ENCODE measurements at regions not wholly inside any gene's neighbourhood (a gene's known extent, or its start where the extent isn't known, plus 50 kb on each side); places are given as distances from the start of the nearest gene placed in this dataset.

DNA sequence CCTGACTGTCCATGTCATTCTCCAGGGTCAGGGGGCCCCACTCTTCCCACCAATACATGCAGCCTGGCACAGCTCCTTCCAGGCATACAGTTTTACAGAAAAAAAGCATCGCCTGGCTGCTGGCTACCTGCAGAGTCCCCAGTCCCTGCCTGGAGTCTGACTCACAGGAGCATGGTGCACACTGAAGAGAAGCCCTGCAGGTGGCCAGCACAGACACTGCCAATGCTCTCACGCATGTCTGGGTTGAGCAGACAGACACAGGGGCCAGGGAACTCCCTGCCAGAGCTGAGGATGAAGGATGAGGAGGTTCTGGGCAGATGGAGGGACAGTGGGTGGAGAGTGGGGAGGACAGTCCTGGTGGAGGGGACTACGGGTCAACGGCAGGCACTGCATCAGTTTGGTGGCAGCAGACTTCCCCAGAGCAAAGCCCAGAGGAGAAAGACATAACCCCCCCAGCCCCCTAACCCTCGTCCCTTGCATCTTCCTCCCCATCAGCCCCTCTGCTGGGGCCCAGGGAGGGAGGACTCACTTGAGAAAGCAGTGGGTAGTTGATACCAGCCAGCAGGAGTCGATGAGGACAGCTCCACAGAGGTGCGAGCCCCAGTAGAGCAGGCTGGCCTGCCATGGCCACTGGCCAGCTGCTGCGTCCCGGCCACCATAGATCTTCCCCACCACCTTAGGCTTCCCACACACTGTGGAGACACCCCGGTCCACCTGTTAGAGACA lies 72.9 kb upstream of the SPTLC1 start:
- DNase-seq (ENCODE audit: low spot score) = peak; percentile 46
- intact Hi-C loops (cut with DNase I) = no loop called here

DNA sequence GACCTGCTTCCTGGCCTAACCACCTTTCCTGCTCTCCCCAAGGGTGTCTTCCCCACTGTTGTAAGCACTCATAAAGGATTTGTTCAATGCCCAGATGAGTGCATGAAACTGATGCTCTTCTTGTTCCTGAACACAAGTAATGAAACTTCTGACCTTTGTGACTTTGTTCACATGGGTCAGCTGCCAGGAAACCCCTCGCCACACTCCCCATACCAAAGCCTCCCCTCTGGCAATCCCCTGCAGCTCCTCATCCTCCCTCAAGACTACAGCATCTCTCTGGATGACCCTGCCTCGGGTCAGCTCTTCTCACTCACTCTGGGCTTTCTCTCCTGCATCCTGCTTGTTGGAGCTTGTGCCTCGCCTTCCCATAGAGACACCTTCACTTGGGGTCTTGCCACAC lies 72.2 kb upstream of the SPTLC1 start:
- intact Hi-C loops (cut with DNase I) = no loop called here
- DNase-seq (ENCODE audit: low spot score) = no peak

- no peak for DNase-seq (ENCODE audit: low spot score)
- intact Hi-C loops (cut with DNase I) = no loop called here
Measured at GRCh38 chr9:92186631-92187030, 71.4 kb upstream of the SPTLC1 start.

- intact Hi-C loops (cut with DNase I) = no loop called here
Measured at GRCh38 chr9:92185681-92186080, 70.5 kb upstream of the SPTLC1 start.

DNA sequence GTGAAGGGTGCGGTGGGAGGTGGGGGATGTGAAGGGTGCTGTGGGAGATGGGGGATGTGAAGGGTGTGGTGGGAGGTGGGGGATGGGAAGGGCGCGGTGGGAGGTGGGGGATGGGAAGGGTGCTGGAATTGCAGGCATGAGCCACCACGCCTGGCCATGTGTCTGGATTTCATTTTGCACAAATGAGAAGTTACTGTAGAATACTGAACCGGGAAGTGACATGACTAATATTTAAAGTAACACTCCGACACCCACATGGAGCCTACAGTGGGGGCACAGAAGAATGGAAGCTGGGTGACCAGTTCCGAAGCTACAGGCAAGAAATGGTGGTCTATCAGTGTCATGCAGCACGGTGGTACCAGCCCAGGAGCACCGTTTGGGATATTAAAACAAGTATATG lies 69.9 kb upstream of the SPTLC1 start:
- intact Hi-C loops (cut with DNase I) = no loop called here
- DNase-seq (ENCODE audit: low spot score) = no peak

More at GRCh38 chr9:92185681-92186080, 70.5 kb upstream of the SPTLC1 start:
- no peak for DNase-seq (ENCODE audit: low spot score)

DNA sequence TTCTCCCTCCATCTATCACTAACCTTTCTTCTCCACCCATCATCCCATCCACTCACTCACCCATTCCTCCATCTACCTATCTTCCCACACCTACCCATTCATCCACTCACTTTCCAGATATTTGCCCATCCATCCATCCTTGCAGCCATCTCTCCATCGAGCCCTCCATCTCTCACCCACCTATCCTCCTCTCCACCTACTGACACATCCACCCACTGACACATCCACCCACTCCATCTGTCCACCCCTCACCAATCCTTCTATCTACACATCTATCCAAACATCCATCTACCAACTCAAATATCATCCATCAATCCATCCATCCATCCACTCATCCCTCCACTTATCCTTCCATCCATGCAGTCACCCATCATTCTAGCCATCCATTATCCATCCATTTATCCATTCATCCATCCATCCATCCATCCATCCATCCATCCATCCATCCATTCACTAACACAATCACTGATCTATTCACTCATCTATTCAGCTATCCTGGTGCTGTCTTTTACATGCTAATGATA lies 68.9 kb upstream of the SPTLC1 start:
- intact Hi-C loops (cut with DNase I) = no loop called here
- no peak for DNase-seq (ENCODE audit: low spot score)

DNA sequence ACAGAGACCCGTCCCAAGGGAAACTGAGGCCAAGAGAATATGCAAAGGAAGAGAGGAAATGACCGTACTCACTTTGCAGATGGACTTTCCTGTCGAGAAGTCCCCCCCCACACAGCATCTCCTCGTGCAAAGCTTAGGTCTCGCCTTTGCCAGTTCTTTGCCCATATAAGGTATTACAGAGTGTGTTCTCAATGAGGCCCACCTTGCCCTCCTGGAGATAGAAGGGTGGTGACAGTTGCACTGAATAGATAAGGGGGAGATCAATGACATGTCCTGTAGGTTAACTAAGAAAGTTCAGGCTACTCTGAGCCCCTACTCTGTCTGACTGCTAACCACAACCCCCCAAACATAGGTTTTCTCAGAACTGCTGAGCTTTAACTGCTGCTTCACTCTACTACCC lies 68.2 kb upstream of the SPTLC1 start:
- DNase-seq (ENCODE audit: low spot score) = no peak
- intact Hi-C loops (cut with DNase I) = no loop called here

- DNase-seq (ENCODE audit: low spot score) = no peak
- intact Hi-C loops (cut with DNase I) = loop anchor here in 1 of 2 donors (1.0 kb wide), 1 partner anchor 44 kb away; no protein-coding TSS in a partner anchor
Measured at GRCh38 chr9:92181296-92181695, 66.1 kb upstream of the SPTLC1 start.

- intact Hi-C loops (cut with DNase I) = loop anchor here in 1 of 2 donors (1.0 kb wide), 1 partner anchor 43 kb away; no protein-coding TSS in a partner anchor
- no peak for DNase-seq (ENCODE audit: low spot score)
Measured at GRCh38 chr9:92180669-92181181, 65.5 kb upstream of the SPTLC1 start.

GRCh38 chr9:92180002-92180400 lies 64.8 kb upstream of the SPTLC1 start:
- intact Hi-C loops (cut with DNase I) = no loop called here
- DNase-seq (ENCODE audit: low spot score) = no peak

DNA sequence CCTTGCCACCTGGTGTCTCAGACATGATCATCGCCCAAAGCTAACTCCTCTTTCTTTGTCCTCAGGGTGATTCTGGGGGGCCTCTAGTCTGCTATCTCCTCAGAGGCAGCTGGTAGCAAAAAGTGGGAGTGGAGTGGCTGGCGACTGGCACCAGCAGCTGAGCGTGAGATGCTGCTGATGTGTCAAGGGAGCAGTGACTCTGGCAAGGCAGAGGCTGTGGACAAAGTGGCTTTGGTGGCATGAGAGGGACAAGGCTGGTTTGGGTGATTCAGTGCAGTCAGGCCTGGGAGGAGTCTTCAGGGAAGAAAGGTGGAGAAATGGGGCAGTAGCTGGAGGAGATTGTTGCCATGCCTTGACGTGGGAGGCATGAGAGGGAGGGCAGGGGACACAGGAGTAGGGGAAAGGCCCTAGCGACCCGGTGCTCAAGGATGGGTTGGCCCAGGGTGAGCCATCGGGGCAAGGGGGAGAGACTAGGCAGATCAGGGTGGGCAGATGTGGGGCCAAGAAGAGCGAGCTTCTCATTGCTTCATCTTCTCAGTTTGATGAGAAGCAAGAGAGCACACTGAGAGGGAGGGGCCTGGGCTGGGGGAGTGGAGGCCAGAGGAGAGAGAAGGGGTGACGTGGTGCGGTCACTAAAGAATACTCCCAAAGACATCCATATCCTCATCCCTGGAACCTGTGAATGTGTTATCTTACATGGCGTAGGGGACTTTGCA lies 64.2 kb upstream of the SPTLC1 start:
- no peak for DNase-seq (ENCODE audit: low spot score)

DNA sequence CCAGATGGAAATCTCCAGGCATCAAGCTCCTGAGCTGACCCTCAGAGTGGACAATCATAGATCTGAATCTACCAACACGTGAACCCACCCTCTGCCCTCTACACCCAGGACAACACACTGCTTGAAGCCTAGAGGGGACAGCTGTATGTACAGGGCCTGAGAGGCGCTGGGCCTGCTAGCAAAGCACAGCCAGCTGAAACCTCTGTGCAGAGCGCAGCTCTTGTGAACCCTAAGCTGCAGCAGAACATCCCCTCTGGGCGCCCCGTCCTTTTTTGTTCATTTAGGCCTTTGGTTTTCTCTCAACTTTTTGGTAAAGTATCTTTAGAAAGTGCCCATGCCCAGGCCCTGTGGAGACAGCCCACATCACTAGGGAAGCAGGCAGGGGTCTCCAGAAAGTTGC lies 62.4 kb upstream of the SPTLC1 start:
- DNase-seq (ENCODE audit: low spot score) = no peak
- intact Hi-C loops (cut with DNase I) = no loop called here

More for the DNA sequence above, 64.2 kb upstream of the SPTLC1 start:
- intact Hi-C loops (cut with DNase I) = no loop called here

DNA sequence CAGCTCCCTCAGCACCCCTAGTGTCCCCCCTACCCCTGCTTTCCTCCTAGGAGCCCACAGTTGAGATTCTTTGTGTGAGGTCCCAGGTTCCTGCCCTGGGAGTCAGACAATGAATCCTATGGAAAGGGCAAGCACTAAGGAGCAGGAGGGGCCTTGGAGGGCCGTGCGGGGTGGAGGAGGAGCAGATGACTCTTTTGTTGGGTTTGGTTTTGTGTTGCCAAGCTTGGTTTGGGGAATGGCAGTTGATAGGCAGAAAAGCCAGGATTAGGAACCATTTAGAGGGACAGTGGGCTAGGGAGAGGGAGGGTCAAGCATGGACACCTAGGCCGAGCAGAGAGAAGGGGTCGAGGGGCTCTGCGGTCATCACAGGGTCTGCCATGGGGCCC lies 61.6 kb upstream of the SPTLC1 start:
- no peak for DNase-seq (ENCODE audit: low spot score)
- intact Hi-C loops (cut with DNase I) = no loop called here

GRCh38 chr9:92176068-92176799 lies 61.0 kb upstream of the SPTLC1 start:
- intact Hi-C loops (cut with DNase I) = no loop called here

DNA sequence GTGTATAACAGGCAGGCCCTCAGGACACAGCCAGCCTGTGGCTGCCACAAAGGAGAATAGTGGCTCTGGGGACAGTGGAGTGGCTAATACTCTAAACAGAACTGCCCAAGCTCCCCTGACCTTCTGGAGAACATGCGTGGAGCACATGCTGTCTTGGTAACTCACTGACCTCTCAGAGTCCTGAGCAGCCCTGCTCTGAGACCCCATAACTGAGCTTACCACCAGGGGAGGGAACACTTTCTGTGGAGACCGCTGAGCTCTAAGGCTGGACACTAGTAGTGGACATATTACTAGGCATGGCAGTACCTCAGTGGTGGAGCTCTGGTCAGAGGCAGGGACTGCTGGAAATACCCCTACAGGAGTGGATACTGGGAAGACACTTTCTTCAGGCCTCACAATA lies 60.2 kb upstream of the SPTLC1 start:
- DNase-seq (ENCODE audit: low spot score) = no peak
- intact Hi-C loops (cut with DNase I) = no loop called here

More at GRCh38 chr9:92176068-92176799, 61.0 kb upstream of the SPTLC1 start:
- no peak for DNase-seq (ENCODE audit: low spot score)

- no peak for DNase-seq (ENCODE audit: low spot score)
- intact Hi-C loops (cut with DNase I) = loop anchor here in 1 of 2 donors (5.0 kb wide), 1 partner anchor 1396 kb away; no protein-coding TSS in a partner anchor
Measured at GRCh38 chr9:92173318-92173717, 58.1 kb upstream of the SPTLC1 start.

- intact Hi-C loops (cut with DNase I) = loop anchor here in 1 of 2 donors (5.0 kb wide), 1 partner anchor 1395 kb away; no protein-coding TSS in a partner anchor
- no peak for DNase-seq (ENCODE audit: low spot score)
Measured at GRCh38 chr9:92171822-92172221, 56.6 kb upstream of the SPTLC1 start.

DNA sequence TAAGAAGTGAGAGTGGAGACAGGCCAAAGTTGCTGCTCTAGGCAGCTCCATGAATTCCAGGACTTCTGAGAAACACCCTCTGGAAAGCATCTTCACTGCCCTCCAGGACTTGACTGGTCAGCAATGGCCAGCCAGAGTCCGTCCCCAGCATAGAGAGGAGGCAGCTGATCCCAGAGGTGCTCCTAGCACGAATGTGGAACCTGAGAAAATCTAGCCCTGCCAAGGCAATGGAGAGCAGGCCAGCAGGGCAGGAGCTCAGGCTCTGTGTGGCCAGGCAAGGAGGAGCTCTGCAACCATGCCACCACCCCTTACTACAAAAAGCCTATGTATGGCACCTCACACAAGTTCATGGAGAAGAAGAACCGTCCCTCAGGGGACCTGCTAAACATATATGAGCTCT lies 56.1 kb upstream of the SPTLC1 start:
- DNase-seq (ENCODE audit: low spot score) = no peak
- intact Hi-C loops (cut with DNase I) = loop anchor here in 1 of 2 donors (5.0 kb wide), 1 partner anchor 1394 kb away; no protein-coding TSS in a partner anchor

- no peak for DNase-seq (ENCODE audit: low spot score)
- intact Hi-C loops (cut with DNase I) = loop anchor here in 1 of 2 donors (5.0 kb wide), 1 partner anchor 1394 kb away; no protein-coding TSS in a partner anchor
Measured at GRCh38 chr9:92170848-92171247, 55.6 kb upstream of the SPTLC1 start.

All from posterior vena cava (tissue), 2 donors.